ENCODE measurements at regions not wholly inside any gene's neighbourhood (a gene's known extent, or its start where the extent isn't known, plus 50 kb on each side); places are given as distances from the start of the nearest gene placed in this dataset.
"Not testable (repeated sequence)": the region's sequence is repeated elsewhere in the genome, so short reads cannot be mapped to it uniquely, and the experiment has no call there.

DNA sequence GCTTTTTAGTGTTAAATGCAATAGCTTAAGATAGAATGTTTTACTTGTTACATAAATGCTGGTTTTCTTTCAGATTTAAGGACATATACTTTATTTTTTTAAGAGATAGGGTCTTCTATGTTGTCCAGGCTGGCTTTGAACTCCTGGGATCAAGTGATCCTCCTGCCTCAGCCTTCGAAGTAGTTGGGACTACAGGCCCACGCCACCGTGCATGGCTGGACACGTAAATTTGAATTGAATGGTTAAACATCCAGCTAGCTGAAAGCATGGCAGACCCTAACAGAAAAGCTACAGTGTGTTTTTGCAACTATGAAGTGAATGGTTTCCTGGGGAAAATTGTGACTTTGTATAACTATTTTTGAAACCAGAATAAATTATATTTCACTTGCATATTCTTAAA is 2888.6 kb downstream of the RPIA start:
- not testable (repeated sequence) for H3K4me1 ChIP-seq (ENCODE audit: control insufficient read depth in 5 of 5, insufficient read depth in 5 of 5, low read length in 5 of 5); H3K27ac ChIP-seq (ENCODE audit: low read depth in 1 of 2, low read length in 1 of 2); H3K4me3 ChIP-seq; H3K9me3 ChIP-seq (ENCODE audit: control insufficient read depth in 4 of 4, insufficient read depth in 3 of 4, low read length in 3 of 4); H3K9ac ChIP-seq (ENCODE audit: insufficient read depth in 1 of 2, low read length in 2 of 2); H3K36me3 ChIP-seq (ENCODE audit: control insufficient read depth in 4 of 4, insufficient read depth in 4 of 4, low read length in 4 of 4); DNase-seq; ATAC-seq (ENCODE audit: insufficient read depth, low FRiP score); H3K27me3 ChIP-seq (ENCODE audit: control insufficient read depth in 3 of 3, insufficient read depth in 3 of 3, low read length in 2 of 3)
- WGBS, 2 donors: 86 to 87% methylated on average over 4 of the region's 4 CpGs

DNA sequence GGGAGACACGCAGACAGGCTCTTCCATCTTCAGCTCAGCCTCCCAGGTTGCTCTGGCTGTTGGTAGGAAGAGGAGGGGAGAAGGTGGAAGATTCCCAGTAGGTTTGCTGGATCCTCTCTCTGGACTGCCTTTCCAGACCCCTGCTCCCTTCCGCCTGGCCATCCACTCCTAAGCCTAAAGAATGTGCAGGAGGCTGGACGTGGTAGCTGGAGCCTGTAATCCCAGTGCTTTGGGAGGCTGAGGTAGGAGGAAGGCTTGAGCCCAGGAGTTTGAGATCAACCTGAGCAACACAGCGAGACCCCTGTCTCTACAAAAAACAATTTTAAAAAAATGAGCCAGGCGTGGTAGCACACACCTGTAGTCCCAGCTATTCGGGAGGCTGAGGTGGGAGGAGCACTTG is 2895.6 kb downstream of the RPIA start:
- H3K9me3 ChIP-seq (ENCODE audit: control insufficient read depth in 4 of 4, insufficient read depth in 3 of 4, low read length in 3 of 4); ATAC-seq (ENCODE audit: insufficient read depth, low FRiP score); H3K27me3 ChIP-seq (ENCODE audit: control insufficient read depth in 3 of 3, insufficient read depth in 3 of 3, low read length in 2 of 3); DNase-seq; H3K27ac ChIP-seq (ENCODE audit: low read depth in 1 of 2, low read length in 1 of 2); H3K36me3 ChIP-seq (ENCODE audit: control insufficient read depth in 4 of 4, insufficient read depth in 4 of 4, low read length in 4 of 4); H3K4me1 ChIP-seq (ENCODE audit: control insufficient read depth in 5 of 5, insufficient read depth in 5 of 5, low read length in 5 of 5); H3K9ac ChIP-seq (ENCODE audit: insufficient read depth in 1 of 2, low read length in 2 of 2); H3K4me3 ChIP-seq: not testable (repeated sequence)
- 76 to 85% methylated on average over 6 of the region's 6 CpGs for WGBS, 2 donors

DNA sequence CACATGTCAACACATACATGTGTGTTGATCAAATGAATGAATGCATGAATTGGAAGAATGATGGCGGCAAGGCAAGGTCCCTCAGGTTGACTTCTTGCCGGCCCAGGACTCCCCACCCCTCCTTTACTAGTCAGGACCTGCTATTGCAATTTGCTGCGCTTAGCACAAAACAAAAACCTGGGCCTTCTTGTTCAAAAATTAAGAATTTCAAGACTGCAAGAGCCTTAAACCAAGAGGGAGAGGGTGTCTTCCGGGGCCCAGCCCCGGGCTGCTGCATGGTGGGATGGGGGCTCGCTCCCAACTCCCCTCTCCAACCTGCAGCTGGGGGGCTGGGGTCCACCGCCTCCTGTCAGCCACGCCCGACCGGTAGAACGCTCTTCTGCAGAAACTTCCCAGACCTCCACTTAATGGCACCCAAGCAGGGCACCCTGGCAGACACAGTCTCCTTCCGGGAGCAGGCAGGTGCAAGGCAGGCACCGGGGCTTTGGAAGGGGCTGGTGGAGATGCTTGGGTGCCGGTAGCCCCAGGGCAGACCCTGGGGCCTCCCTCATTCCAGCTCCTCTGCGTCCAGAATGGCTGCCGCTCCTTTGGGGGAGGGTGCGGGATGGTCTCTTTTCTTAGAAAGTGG is 2896.5 kb downstream of the RPIA start:
- not testable (repeated sequence) for ATAC-seq (ENCODE audit: insufficient read depth, low FRiP score); H3K9ac ChIP-seq (ENCODE audit: insufficient read depth in 1 of 2, low read length in 2 of 2); H3K36me3 ChIP-seq (ENCODE audit: control insufficient read depth in 4 of 4, insufficient read depth in 4 of 4, low read length in 4 of 4); H3K4me1 ChIP-seq (ENCODE audit: control insufficient read depth in 5 of 5, insufficient read depth in 5 of 5, low read length in 5 of 5); H3K4me3 ChIP-seq; H3K27ac ChIP-seq (ENCODE audit: low read depth in 1 of 2, low read length in 1 of 2); DNase-seq; H3K27me3 ChIP-seq (ENCODE audit: control insufficient read depth in 3 of 3, insufficient read depth in 3 of 3, low read length in 2 of 3); H3K9me3 ChIP-seq (ENCODE audit: control insufficient read depth in 4 of 4, insufficient read depth in 3 of 4, low read length in 3 of 4)
- WGBS, 2 donors: 89 to 94% methylated on average over 17 of the region's 17 CpGs

DNA sequence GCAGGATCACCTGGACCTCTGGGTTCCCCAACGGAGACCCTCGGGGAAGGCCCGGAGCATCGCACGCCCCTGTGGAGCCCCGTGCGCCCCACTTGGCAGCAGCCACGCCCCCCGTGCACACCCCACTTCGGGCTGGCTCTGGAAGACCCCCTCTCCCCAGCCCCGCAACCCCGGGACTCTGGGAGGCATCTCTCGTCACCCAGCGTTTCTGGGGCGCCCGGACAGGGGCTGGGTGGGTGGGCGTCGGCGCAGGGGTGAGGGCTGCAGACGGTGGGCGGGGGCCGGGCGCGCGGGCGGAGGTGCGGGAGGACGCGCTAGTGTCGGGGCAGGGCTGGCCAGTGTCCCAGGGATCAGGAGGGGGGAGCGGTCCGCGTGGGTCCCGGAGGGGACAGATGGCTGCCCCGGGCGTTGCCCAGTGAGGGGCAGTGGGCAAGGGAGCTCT is 2897.3 kb downstream of the RPIA start:
- DNase-seq; H3K36me3 ChIP-seq (ENCODE audit: control insufficient read depth in 4 of 4, insufficient read depth in 4 of 4, low read length in 4 of 4); ATAC-seq (ENCODE audit: insufficient read depth, low FRiP score); H3K4me3 ChIP-seq; H3K27me3 ChIP-seq (ENCODE audit: control insufficient read depth in 3 of 3, insufficient read depth in 3 of 3, low read length in 2 of 3); H3K4me1 ChIP-seq (ENCODE audit: control insufficient read depth in 5 of 5, insufficient read depth in 5 of 5, low read length in 5 of 5); H3K9me3 ChIP-seq (ENCODE audit: control insufficient read depth in 4 of 4, insufficient read depth in 3 of 4, low read length in 3 of 4); H3K27ac ChIP-seq (ENCODE audit: low read depth in 1 of 2, low read length in 1 of 2); H3K9ac ChIP-seq (ENCODE audit: insufficient read depth in 1 of 2, low read length in 2 of 2): not testable (repeated sequence)
- 76 to 87% methylated on average over 36 of the region's 36 CpGs for WGBS, 2 donors

DNA sequence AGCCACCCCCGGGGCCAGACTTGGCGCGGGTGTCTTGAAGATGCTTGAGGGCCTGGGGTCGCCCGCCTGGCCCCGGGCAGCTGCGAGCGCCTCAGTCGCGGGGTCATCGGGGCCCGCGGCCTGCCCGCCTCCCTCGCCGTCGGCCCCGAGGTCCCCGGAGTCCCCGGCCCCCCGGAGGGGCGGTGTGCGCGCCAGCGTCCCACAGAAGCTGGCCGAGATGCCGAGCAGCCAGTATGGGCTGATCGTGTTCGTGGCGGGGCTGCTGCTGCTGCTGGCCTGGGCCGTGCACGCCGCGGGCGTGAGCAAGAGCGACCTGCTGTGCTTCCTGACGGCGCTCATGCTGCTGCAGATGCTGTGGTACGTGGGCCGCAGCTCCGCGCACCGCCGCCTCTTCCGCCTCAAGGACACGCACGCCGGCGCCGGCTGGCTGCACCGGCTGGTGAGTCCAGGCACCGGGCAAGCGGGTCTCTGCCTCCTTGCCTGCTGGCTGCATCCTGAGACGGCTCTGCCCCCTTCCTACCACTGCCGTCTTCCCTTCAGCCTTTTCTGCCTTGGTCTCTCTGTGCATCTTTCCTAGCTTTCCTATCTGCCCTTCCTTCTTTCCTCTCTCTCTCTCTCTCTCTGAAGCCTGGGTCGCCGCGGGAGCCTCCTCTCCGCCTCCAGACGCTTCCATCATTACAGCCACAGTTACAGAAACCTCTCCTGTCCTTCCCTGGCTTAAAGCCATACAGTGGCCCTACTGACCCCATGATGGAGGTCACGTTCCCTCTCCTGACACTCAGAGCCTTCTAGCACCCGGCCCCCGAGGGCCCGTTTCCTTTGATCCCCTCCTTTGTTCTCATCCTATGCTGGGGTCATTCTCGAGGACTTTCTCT is 2898.2 kb downstream of the RPIA start:
- DNase-seq; H3K4me3 ChIP-seq; ATAC-seq (ENCODE audit: insufficient read depth, low FRiP score); H3K36me3 ChIP-seq (ENCODE audit: control insufficient read depth in 4 of 4, insufficient read depth in 4 of 4, low read length in 4 of 4); H3K27ac ChIP-seq (ENCODE audit: low read depth in 1 of 2, low read length in 1 of 2); H3K9ac ChIP-seq (ENCODE audit: insufficient read depth in 1 of 2, low read length in 2 of 2); H3K9me3 ChIP-seq (ENCODE audit: control insufficient read depth in 4 of 4, insufficient read depth in 3 of 4, low read length in 3 of 4); H3K4me1 ChIP-seq (ENCODE audit: control insufficient read depth in 5 of 5, insufficient read depth in 5 of 5, low read length in 5 of 5); H3K27me3 ChIP-seq (ENCODE audit: control insufficient read depth in 3 of 3, insufficient read depth in 3 of 3, low read length in 2 of 3): not testable (repeated sequence)
- WGBS, 2 donors: 7 to 22% methylated on average over 46 to 60 of the region's 65 CpGs

DNA sequence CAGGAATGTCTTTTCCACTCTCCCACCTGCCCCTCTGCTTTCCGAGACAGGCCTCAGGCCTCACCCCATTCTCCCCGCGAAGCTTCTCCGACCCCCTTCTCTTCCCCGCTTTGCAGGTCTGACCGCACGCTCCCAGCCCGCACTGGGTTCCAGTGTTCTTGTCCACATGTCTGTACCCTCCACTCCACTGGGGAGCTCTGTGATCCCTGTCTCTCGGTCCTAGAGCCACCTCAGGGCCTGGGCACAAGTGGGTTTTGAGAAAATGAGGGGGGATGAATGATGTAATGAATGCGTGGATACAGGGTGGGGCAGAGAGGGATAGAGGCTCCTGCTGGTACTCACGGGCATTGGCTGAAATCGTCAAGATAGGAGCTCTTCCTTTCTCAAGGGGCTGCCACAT is 2898.9 kb downstream of the RPIA start:
- H3K9ac ChIP-seq (ENCODE audit: insufficient read depth in 1 of 2, low read length in 2 of 2); DNase-seq; H3K27me3 ChIP-seq (ENCODE audit: control insufficient read depth in 3 of 3, insufficient read depth in 3 of 3, low read length in 2 of 3); H3K36me3 ChIP-seq (ENCODE audit: control insufficient read depth in 4 of 4, insufficient read depth in 4 of 4, low read length in 4 of 4); H3K4me1 ChIP-seq (ENCODE audit: control insufficient read depth in 5 of 5, insufficient read depth in 5 of 5, low read length in 5 of 5); H3K4me3 ChIP-seq; ATAC-seq (ENCODE audit: insufficient read depth, low FRiP score); H3K9me3 ChIP-seq (ENCODE audit: control insufficient read depth in 4 of 4, insufficient read depth in 3 of 4, low read length in 3 of 4); H3K27ac ChIP-seq (ENCODE audit: low read depth in 1 of 2, low read length in 1 of 2): not testable (repeated sequence)
- 85 to 86% methylated on average over 9 to 11 of the region's 12 CpGs for WGBS, 2 donors

DNA sequence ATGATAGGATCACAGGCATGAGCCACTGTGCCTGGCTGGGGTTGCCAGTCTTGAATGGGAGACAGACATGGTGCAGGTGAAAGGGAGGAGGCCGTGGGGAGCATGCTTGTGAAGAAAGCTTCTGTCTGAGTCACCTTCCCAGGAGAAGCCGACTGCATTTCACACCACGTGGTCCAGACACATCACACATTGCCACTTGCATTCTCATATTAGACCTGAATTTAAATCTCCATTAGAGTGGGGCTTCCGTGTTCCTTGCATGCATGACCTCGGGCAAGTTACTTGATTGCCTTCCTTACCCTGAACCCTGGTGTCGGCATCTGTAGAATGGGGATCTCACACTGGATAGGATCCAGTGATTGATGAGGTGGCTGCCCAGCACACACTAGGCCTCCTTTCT is 2899.6 kb downstream of the RPIA start:
- not testable (repeated sequence) for H3K9ac ChIP-seq (ENCODE audit: insufficient read depth in 1 of 2, low read length in 2 of 2); H3K27ac ChIP-seq (ENCODE audit: low read depth in 1 of 2, low read length in 1 of 2); ATAC-seq (ENCODE audit: insufficient read depth, low FRiP score); H3K4me3 ChIP-seq; DNase-seq; H3K9me3 ChIP-seq (ENCODE audit: control insufficient read depth in 4 of 4, insufficient read depth in 3 of 4, low read length in 3 of 4); H3K36me3 ChIP-seq (ENCODE audit: control insufficient read depth in 4 of 4, insufficient read depth in 4 of 4, low read length in 4 of 4); H3K27me3 ChIP-seq (ENCODE audit: control insufficient read depth in 3 of 3, insufficient read depth in 3 of 3, low read length in 2 of 3); H3K4me1 ChIP-seq (ENCODE audit: control insufficient read depth in 5 of 5, insufficient read depth in 5 of 5, low read length in 5 of 5)
- 79 to 87% methylated on average over 6 of the region's 6 CpGs for WGBS, 2 donors

DNA sequence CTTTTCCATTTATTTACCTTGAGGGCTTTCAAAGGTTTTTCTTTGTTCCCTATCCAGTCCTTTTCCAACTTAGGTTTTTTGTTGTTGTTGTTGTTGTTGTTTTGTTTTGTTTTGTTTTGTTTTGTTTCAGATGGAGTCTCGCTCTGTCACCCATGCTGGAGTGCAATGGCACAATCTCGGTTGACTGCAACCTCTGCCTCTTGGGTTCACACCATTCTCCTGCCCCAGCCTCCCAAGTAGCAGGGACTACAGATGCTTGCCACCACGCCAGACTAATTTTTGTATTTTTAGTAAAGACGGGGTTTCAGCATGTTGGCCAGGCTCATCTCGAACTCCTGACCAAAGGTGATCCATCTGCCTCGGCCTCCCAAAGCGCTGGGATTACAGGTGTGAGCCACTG is 2906.0 kb downstream of the RPIA start:
- not testable (repeated sequence) for ATAC-seq (ENCODE audit: insufficient read depth, low FRiP score); DNase-seq; H3K4me3 ChIP-seq; H3K27me3 ChIP-seq (ENCODE audit: control insufficient read depth in 3 of 3, insufficient read depth in 3 of 3, low read length in 2 of 3); H3K4me1 ChIP-seq (ENCODE audit: control insufficient read depth in 5 of 5, insufficient read depth in 5 of 5, low read length in 5 of 5); H3K36me3 ChIP-seq (ENCODE audit: control insufficient read depth in 4 of 4, insufficient read depth in 4 of 4, low read length in 4 of 4); H3K9ac ChIP-seq (ENCODE audit: insufficient read depth in 1 of 2, low read length in 2 of 2); H3K27ac ChIP-seq (ENCODE audit: low read depth in 1 of 2, low read length in 1 of 2); H3K9me3 ChIP-seq (ENCODE audit: control insufficient read depth in 4 of 4, insufficient read depth in 3 of 4, low read length in 3 of 4)
- WGBS, 2 donors: 78 to 80% methylated on average over 6 to 7 of the region's 7 CpGs
